ENCODE measurements at regions not wholly inside any gene's neighbourhood (a gene's known extent, or its start where the extent isn't known, plus 50 kb on each side); places are given as distances from the start of the nearest gene placed in this dataset.

- TF ChIP-seq GABPA (IDR thresholded peaks at IDR 0.05; ENCODE audit: low read depth) (no peak), SPI1 (IDR thresholded peaks at IDR 0.05; ENCODE audit: borderline replicate concordance, low read depth) (no peak), REST (IDR thresholded peaks at IDR 0.05; ENCODE audit: insufficient replicate concordance, low read depth) (no peak), POLR2AphosphoS5 (IDR thresholded peaks at IDR 0.05; ENCODE audit: low read depth) (no peak)
- TF ChIP-seq, protein P1, sequence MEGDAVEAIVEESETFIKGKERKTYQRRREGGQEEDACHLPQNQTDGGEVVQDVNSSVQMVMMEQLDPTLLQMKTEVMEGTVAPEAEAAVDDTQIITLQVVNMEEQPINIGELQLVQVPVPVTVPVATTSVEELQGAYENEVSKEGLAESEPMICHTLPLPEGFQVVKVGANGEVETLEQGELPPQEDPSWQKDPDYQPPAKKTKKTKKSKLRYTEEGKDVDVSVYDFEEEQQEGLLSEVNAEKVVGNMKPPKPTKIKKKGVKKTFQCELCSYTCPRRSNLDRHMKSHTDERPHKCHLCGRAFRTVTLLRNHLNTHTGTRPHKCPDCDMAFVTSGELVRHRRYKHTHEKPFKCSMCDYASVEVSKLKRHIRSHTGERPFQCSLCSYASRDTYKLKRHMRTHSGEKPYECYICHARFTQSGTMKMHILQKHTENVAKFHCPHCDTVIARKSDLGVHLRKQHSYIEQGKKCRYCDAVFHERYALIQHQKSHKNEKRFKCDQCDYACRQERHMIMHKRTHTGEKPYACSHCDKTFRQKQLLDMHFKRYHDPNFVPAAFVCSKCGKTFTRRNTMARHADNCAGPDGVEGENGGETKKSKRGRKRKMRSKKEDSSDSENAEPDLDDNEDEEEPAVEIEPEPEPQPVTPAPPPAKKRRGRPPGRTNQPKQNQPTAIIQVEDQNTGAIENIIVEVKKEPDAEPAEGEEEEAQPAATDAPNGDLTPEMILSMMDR (IDR thresholded peaks at IDR 0.05; ENCODE audit: insufficient read depth, low read length): no peak
- H3K27ac ChIP-seq (replicated peaks): no peak overlapping the region
- no peak overlapping the region for H3K4me3 ChIP-seq (replicated peaks; ENCODE audit: insufficient read depth, low read length)
- DNase-seq (ENCODE audit: low read depth in 1 of 2, low spot score in 1 of 2): no peak
- H3K27me3 ChIP-seq (ENCODE audit: insufficient read depth, poor library complexity, severe bottlenecking): no peaks in the 10 kb centered on the region
Measured at GRCh38 chr1:79090985-79091384, 84.5 kb upstream of the ADGRL4 start.

GRCh38 chr1:79089946-79090345 lies 83.4 kb upstream of the ADGRL4 start:
- no peak overlapping the region for H3K4me3 ChIP-seq (replicated peaks; ENCODE audit: insufficient read depth, low read length)
- TF ChIP-seq SPI1 (IDR thresholded peaks at IDR 0.05; ENCODE audit: borderline replicate concordance, low read depth) (no peak), GABPA (IDR thresholded peaks at IDR 0.05; ENCODE audit: low read depth) (no peak), POLR2AphosphoS5 (IDR thresholded peaks at IDR 0.05; ENCODE audit: low read depth) (no peak), REST (IDR thresholded peaks at IDR 0.05; ENCODE audit: insufficient replicate concordance, low read depth) (no peak)
- TF ChIP-seq, protein P1 (IDR thresholded peaks at IDR 0.05; ENCODE audit: insufficient read depth, low read length): no peak
- H3K27ac ChIP-seq (replicated peaks): no peak overlapping the region
- no peaks in the 10 kb centered on the region for H3K27me3 ChIP-seq (ENCODE audit: insufficient read depth, poor library complexity, severe bottlenecking)
- DNase-seq (ENCODE audit: low read depth in 1 of 2, low spot score in 1 of 2): no peak

- Histone ChIP-seq H3K27me3 (ENCODE audit: insufficient read depth, poor library complexity, severe bottlenecking) (no peaks in the 10 kb centered on the region), H3K4me3 (replicated peaks; ENCODE audit: insufficient read depth, low read length) (no peak overlapping the region), H3K27ac (replicated peaks) (no peak overlapping the region)
- DNase-seq (ENCODE audit: low read depth in 1 of 2, low spot score in 1 of 2): no peak
- TF ChIP-seq POLR2AphosphoS5 (IDR thresholded peaks at IDR 0.05; ENCODE audit: low read depth): no peak
- no peak for TF ChIP-seq REST (IDR thresholded peaks at IDR 0.05; ENCODE audit: insufficient replicate concordance, low read depth)
- TF ChIP-seq GABPA (IDR thresholded peaks at IDR 0.05; ENCODE audit: low read depth): no peak
- no peak for TF ChIP-seq SPI1 (IDR thresholded peaks at IDR 0.05; ENCODE audit: borderline replicate concordance, low read depth)
- TF ChIP-seq, protein P1 (IDR thresholded peaks at IDR 0.05; ENCODE audit: insufficient read depth, low read length): no peak
Measured at GRCh38 chr1:79082233-79082632, 75.7 kb upstream of the ADGRL4 start.
